Stimulated activated CD4-positive, alpha-beta T cell treated with anti-CD3 and anti-CD28 coated beads, Interleukin-2, amount 100 ng/mL, for 4 hours (primary cell): ENCODE measurements at regions not wholly inside any gene's neighbourhood (a gene's known extent, or its start where the extent isn't known, plus 50 kb on each side); places are given as distances from the start of the nearest gene placed in this dataset.

Experiments used
- DNase-seq: peaks from one replicate; pipeline ENCODE4 v3.0.0-alpha.2; 2020; ENCODE audit warnings: low read depth

DNA sequence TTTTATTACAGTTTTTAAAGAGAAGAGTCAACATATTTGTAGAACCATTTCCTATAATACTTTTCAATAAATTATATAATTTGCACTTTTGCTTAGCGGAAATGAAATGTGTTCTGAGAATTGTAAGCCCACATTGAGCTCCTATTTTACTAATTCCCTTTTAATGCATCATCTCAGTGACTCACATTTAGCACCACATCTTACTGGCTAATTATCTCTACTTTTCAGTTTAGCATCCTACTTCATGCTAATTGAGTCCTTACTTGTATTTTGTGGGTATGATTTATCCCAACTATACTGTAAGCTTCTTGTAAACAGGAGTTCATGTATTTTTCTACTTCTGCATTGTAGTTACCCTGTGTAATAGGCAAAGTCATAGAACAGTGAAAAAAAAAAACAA, 67.5 kb downstream of the TMX1 start:
- DNase-seq: no peak

DNA sequence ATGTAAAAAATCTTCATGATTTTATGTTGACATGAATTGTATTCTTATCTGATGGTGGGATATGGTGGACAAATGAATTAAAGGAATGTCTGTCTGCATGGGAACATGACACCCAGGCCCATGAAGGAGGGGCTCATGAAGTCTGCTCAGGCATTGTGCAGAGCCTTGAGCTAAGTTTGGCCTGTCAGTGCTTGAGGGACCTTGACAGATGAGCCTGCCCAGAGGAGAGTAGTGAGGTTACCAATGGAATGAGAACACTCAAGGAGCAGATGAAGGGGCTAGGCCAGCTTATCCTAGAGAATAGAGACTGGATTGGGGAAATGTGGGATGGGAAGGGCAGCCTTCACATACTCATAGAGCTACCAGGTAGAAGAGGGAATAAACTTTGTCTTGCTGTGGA, 68.8 kb downstream of the TMX1 start:
- no peak for DNase-seq

DNA sequence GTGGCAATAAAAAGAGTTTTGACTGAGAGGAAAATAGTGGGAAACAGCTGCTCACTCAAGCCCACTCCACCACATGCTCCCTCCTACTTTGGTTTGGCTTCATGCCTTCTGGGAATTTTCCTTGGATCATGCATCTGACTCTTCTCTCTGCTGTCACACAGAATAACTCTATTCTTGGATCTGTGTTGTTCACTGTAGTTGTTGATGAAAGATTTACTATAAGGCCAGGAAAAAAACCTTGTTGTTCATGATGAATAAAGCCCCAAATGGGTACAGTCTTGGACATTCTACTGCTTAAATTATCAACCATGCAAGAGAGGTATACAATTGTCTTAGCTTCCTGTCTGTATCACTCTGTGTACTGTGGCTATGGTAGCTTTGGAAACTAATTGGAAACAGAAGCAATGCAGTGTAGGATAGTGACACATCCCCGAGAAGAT, 70.5 kb downstream of the TMX1 start:
- no peak for DNase-seq

DNA sequence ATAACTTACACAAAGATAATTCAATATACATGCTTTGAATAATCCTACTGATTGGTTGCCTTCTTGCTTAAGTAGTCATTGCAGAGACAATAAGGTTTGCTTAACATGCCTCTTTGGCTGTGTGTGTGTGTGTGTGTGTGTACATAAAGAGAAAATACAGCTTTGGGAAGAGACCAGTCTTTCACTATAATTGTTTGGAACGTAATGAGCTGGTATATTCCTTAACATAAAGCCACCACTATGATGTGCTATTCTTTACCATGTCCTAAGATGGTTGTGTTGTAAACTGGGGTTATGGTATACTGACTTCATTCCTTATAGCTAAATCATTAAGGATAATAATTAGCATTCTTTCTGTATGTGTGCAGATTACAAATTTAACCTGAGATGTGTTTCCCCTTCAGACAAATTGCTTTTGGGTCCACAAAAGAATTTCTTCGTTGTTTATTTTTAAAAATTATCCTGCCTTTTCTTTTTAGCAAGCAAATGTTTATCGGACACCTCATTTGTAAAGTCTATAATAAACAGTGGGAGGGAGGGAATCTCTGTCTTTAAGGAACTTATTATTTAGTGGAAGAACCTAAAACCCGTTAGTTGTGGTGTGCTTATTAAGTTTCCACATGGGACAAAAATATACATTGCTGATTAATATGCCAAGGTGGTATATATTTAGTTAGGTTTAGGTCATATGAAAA, 74.4 kb downstream of the TMX1 start:
- no peak for DNase-seq

DNA sequence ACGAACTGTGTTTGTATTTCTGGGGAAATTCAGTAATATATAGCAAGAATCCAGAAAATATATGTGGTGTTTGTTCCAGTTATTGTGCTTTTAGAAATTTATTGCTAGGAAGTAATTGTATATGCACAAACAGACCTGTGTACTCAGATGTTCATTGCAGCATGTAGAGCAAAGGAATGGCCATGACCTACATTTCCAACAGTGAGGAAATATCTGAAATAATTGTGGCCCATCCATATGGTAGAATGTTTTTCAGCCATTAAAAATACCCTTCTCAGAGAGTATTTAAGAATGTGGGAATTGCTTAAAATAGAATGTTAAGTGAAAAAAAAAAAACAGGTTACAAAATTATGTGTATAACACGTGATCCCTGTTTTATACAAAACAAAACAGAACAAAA, 77.3 kb downstream of the TMX1 start:
- no peak for DNase-seq

DNA sequence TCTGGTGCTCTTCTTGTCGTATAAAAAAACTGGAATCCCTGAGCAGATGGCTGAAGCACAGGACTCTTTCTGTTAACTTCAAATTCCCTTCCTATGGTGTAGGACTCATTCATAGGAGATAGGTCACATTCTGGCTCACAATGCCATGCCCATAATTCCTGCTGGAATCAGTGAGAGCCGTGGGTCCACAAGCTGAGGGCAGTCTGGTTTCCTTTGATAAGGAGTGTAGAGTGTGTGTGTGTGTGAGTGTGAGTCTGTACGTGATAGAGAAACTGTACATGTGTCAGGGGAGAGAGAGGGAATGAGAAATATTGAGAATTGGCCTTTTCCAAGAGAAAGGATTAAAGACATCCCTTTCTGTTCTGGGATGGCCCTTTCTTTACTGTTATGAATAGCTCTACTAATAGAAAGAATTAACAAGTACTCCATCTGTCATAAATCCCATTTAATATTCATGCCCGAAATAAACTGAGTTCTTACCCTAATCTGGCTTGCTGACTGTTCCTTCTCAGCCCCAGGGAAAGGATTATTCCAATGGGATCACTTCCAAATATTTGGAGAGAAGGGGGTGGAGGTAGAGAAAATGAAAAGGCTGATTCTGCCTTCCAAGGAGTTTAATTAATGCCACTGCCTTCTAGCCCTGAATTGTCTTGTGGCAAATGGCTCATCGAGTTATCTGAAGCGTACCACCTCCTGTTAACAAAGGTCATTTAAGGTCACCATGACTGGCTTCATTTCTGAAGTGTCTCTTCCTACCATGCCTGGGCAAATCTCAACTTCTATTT, 79.0 kb downstream of the TMX1 start:
- DNase-seq: no peak

DNA sequence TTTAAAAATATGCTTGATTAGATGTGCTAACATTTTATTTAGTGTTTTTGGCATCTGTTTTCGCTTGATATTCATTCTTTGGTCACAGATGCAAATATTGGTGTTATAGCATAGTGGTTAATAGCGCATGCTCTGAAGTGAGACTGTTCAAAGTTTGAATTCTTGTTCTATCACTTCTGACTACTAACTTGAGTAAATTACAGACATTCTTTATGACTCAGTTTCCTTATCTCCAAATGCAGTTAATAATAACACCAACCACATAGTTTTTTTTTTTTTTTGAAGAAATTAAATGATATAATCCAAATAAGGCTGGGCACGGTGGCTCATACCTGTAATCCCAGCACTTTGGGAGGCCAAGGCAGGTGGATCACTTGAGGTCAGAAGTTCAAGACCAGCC, 81.0 kb downstream of the TMX1 start:
- DNase-seq: no peak

GRCh38 chr14:51323492-51323891, 83.4 kb downstream of the TMX1 start:
- no peak for DNase-seq

DNA sequence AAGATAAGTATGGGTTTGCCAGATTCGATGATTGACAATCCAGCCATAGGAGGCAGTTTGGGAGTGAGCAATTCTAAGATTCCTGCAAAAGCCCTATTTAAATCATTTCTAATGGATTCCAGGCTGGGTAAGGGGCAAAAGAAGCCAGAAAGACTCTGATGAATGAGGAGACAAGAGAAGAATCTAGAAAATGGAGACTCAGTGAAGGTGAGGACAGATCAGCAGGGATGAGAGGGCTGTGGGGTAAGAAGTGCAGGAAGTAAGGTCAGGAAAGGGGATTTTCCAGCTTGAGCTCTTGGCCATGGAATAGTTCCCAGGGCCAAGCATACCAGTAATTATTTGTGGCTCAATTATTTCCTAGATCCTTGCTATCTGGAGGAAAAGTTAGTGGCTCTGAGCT, 87.3 kb downstream of the TMX1 start:
- no peak for DNase-seq

- peak; percentile 28 for DNase-seq
Observed at GRCh38 chr14:51328064-51328771, 88.2 kb downstream of the TMX1 start.

GRCh38 chr14:51328772-51329353, 88.8 kb downstream of the TMX1 start:
- no peak for DNase-seq

DNA sequence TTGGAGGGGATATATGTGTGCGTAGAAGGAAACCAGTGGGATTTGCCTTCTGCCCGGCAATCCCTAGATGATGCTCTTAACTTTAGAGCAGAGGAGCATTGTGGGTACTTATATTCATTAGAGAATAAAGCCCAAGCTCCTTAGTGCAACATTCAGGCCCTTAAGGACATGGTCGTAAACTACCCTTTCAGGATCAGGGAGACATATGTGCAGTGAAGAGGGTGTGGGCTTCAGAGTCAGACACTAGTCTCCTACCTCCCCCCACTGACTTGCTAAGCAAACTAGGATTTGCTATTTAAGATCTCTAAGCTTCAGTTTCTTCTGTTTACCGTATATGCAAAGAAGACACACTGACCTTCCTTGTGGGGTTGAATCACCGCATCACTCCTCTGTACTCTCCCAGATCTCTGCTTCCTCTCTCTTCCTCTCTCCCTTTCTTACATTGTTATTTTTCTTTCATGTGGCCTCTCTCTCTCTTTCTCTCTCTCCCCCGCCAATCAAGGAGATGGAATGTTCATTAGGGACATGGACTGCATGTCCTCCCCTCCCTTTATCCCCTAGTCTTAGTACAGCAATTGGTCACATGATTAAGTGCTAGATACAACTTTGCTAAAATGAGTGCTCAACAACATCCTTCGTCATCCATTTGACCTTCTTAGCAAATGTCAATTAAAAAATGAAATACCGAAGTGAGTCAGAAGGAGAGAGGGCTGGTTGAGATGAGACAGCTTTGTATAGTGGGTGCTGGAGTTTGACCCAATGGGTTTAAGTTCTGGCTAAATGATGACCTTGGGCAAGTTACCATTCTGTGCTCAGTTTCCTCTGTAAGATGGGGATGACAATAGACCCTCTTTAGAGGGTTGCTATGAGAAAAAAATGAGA, 91.7 kb downstream of the TMX1 start:
- no peak for DNase-seq

GRCh38 chr14:51333299-51333698, 93.3 kb downstream of the TMX1 start:
- no peak for DNase-seq

GRCh38 chr14:51333901-51334521, 94.0 kb downstream of the TMX1 start:
- no peak for DNase-seq

- no peak for DNase-seq
Observed at GRCh38 chr14:51334566-51334965, 94.5 kb downstream of the TMX1 start.

- no peak for DNase-seq
Observed at GRCh38 chr14:51335531-51335930, 95.5 kb downstream of the TMX1 start.

DNA sequence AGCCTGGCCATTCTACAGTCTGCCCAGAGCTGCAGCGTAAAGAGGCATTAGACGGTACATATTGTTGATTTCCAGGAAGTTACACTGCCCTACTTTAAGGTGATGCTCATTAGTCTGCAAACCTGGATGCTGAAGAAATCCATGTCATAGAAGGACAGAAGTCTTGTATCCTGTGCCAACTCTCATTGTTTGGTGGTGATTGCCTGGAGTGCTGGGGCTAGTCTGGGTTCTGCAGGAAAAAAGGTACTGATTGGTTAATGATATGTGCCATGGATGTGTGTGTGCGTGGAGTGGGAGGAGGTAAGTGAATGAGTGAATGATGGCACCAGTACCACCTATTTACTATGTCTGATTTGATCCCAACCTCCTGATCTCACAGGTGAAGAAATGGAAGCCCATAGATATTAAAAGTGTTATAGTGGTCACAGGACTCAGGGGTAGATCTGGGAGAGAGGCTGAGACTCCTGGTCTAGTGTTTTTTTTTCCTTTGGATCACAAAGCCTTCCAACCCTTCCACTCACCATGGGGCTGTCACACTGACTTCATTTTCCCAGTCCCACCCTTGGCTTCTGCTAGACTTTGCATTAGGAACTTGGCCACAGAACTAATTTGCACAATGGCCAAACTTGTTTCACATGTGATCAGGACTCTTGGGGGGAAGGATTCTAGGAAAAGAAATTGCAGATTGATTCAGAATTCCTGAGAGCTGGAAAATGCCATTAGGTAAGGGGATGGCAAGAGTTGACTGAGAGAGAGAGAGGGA, 96.1 kb downstream of the TMX1 start:
- DNase-seq: no peak

DNA sequence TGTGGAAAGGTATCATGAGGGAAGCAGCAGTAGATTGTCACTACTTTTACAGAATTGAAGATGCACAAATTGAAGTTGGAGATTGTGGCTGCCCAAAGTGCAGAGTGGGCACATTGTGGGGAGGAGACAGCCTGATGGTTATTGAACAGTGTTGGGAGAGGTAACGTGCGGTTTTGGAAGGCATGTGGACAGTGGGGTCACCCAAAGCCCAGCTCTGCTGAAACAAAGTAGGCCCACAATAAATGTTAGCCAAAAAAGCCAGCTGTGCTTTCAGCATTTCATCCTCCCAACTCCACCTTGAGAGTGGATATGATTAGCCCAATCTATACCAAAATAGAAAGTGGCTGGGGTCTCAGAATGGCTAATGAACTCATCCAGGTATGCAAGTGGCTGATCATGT, 96.7 kb downstream of the TMX1 start:
- DNase-seq: no peak

DNA sequence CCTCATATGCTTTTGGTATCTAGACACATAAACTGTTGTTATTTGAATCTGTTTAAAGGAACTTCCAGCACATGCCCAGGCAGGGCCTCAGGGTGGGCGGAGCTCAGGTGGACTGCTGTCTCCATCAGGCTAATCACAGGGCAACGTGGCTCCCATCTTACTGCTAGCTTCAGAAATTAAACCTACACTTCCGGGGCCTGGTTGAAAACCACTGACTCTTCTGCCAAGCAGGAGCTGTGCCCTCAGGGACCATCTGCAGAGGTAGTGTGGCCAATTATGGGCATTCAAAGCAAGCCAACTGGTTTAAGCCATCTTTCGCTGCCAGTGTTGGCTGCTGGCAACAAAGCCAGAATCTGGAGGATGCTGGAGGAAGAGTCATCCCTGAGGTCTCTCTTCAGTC, 97.5 kb downstream of the TMX1 start:
- no peak for DNase-seq

GRCh38 chr14:51341338-51341737, 101.3 kb downstream of the TMX1 start:
- DNase-seq: no peak
